Erythroblast (primary cell): ENCODE measurements at regions not wholly inside any gene's neighbourhood (a gene's known extent, or its start where the extent isn't known, plus 50 kb on each side); places are given as distances from the start of the nearest gene placed in this dataset.

Source experiments
- GATA1 ChIP-seq: IDR thresholded peaks from 2 replicates; pipeline ENCODE4 v1.6.1; 2011; ENCODE audit warnings: low read depth, mild to moderate bottlenecking, control low read depth, low read length, moderate library complexity
- POLR2A ChIP-seq: IDR thresholded peaks from 2 replicates; pipeline ENCODE4 v1.6.1; 2011; ENCODE audit warnings: mild to moderate bottlenecking, low read length

GRCh38 chr10:3620818-3621217 lies 164.2 kb downstream of the KLF6 start:
- TF ChIP-seq GATA1 = no peak
- TF ChIP-seq POLR2A = no peak
